ENCODE measurements at regions not wholly inside any gene's neighbourhood (a gene's known extent, or its start where the extent isn't known, plus 50 kb on each side); places are given as distances from the start of the nearest gene placed in this dataset.
"Not testable (repeated sequence)": the region's sequence is repeated elsewhere in the genome, so short reads cannot be mapped to it uniquely, and the experiment has no call there.

- no peak for TF ChIP-seq CTCF (conservative IDR thresholded peaks at IDR 0.05; ENCODE audit: low read depth, low read length)
- no peak for DNase-seq (ENCODE audit: low read depth)
- H3K4me3 ChIP-seq (ENCODE audit: low read length), result no peak overlapping the region
Observed at GRCh38 chr1:213538251-213538650, 449.5 kb upstream of the PROX1 start.

GRCh38 chr1:213539464-213539863, 448.3 kb upstream of the PROX1 start:
- no peak overlapping the region for H3K4me3 ChIP-seq (ENCODE audit: low read length)
- no peak for TF ChIP-seq CTCF (conservative IDR thresholded peaks at IDR 0.05; ENCODE audit: low read depth, low read length)
- DNase-seq (ENCODE audit: low read depth), result no peak

- no peak for DNase-seq (ENCODE audit: low read depth)
- H3K4me3 ChIP-seq (ENCODE audit: low read length), result no peak overlapping the region
- no peak for TF ChIP-seq CTCF (conservative IDR thresholded peaks at IDR 0.05; ENCODE audit: low read depth, low read length)
Observed at GRCh38 chr1:213541641-213542040, 446.1 kb upstream of the PROX1 start.

GRCh38 chr1:213545181-213545580, 442.6 kb upstream of the PROX1 start:
- not testable (repeated sequence) for DNase-seq (ENCODE audit: low read depth); H3K4me3 ChIP-seq (ENCODE audit: low read length)

GRCh38 chr1:213549982-213550381, 437.8 kb upstream of the PROX1 start:
- DNase-seq (ENCODE audit: low read depth), result no peak
- TF ChIP-seq CTCF (conservative IDR thresholded peaks at IDR 0.05; ENCODE audit: low read depth, low read length), result no peak
- no peak overlapping the region for H3K4me3 ChIP-seq (ENCODE audit: low read length)

GRCh38 chr1:213550804-213551203, 437.0 kb upstream of the PROX1 start:
- no peak for DNase-seq (ENCODE audit: low read depth)
- no peak for TF ChIP-seq CTCF (conservative IDR thresholded peaks at IDR 0.05; ENCODE audit: low read depth, low read length)
- no peak overlapping the region for H3K4me3 ChIP-seq (ENCODE audit: low read length)

- DNase-seq (ENCODE audit: low read depth), result no peak
- no peak for TF ChIP-seq CTCF (conservative IDR thresholded peaks at IDR 0.05; ENCODE audit: low read depth, low read length)
Observed at GRCh38 chr1:213552045-213552444, 435.7 kb upstream of the PROX1 start.

GRCh38 chr1:213560226-213560625, 427.5 kb upstream of the PROX1 start:
- no peak for DNase-seq (ENCODE audit: low read depth)
- TF ChIP-seq CTCF (conservative IDR thresholded peaks at IDR 0.05; ENCODE audit: low read depth, low read length), result no peak
- H3K4me3 ChIP-seq (ENCODE audit: low read length), result no peak overlapping the region

More at GRCh38 chr1:213552045-213552444, 435.7 kb upstream of the PROX1 start:
- H3K4me3 ChIP-seq (ENCODE audit: low read length), result no peak overlapping the region

All from retinal pigment epithelial cell (primary cell).